Panc1 (cell line): ENCODE measurements at regions not wholly inside any gene's neighbourhood (a gene's known extent, or its start where the extent isn't known, plus 50 kb on each side); places are given as distances from the start of the nearest gene placed in this dataset.

ENCODE experiments used
- ATAC-seq: fragments of 200-7000 bp; cut with Tn5 transposase; 2 replicates; pipeline ENCODE4 v1.9.1; 2020; ENCODE audit warnings: mild to moderate bottlenecking, moderate library complexity
- BruUV-seq: library from RNA; stranded (reverse); fragments of 400-500 nt; replicated peaks from 2 replicates; lab custom pipeline; 2021; lab: Mats Ljungman, UMichigan
- CTCF ChIA-PET: fragments of 300-600 bp; sonication (Branson Sonifier 250); formaldehyde crosslinking; loops from one replicate; lab custom pipeline; 2022; ENCODE audit warnings: antibody characterized with exemption; lab: Charles Lee
- POLR2A ChIA-PET: fragments of 300-600 bp; sonication (Branson Sonifier 250); formaldehyde crosslinking; loops from one replicate; lab custom pipeline; 2022; ENCODE audit warnings: antibody characterized with exemption; lab: Charles Lee
- DNase-seq: peaks from one replicate; pipeline ENCODE4 v3.0.0-alpha.2; 2010; ENCODE audit warnings: low read depth, low spot score
- H3K27ac ChIP-seq: 2 replicates; pipeline ENCODE4 v1.5.1; 2011; ENCODE audit warnings: mild to moderate bottlenecking, low read length, inconsistent platforms
- H3K27me3 ChIP-seq: fragments of 200-500 bp; sonication (Bioruptor generic); 2 replicates; pipeline ENCODE4 v1.6.0; 2014; ENCODE audit warnings: low read length, inconsistent platforms; ENCODE audit not compliant: control insufficient read depth, insufficient read depth
- H3K36me3 ChIP-seq: fragments of 200-500 bp; sonication (Bioruptor generic); 2 replicates; pipeline ENCODE4 v1.5.1; 2014; ENCODE audit warnings: inconsistent platforms, mild to moderate bottlenecking, low read length, moderate library complexity; ENCODE audit not compliant: control insufficient read depth, insufficient read depth
- H3K4me1 ChIP-seq: 2 replicates; pipeline ENCODE4 v1.5.1; 2011; ENCODE audit warnings: inconsistent platforms, mild to moderate bottlenecking, low read length, moderate library complexity; ENCODE audit not compliant: control insufficient read depth, insufficient read depth
- H3K4me3 ChIP-seq, 2 experiments: 2 replicates each; pipeline ENCODE4 v1.5.1; 2011 to 2012; ENCODE audit warnings: low read depth in 2 of 2, low read length in 2 of 2, mild to moderate bottlenecking in 2 of 2, inconsistent platforms in 1 of 2, moderate library complexity in 1 of 2
- H3K9me3 ChIP-seq: fragments of 200-500 bp; sonication (Bioruptor generic); 2 replicates; pipeline ENCODE4 v1.5.1; 2014; ENCODE audit warnings: low read depth, mild to moderate bottlenecking, inconsistent platforms, low read length, moderate library complexity; ENCODE audit not compliant: control insufficient read depth, insufficient read depth
- CTCF ChIP-seq: fragments of 450-650 bp; IDR thresholded peaks from 2 replicates; pipeline ENCODE4 v1.5.1; 2017; ENCODE audit warnings: mild to moderate bottlenecking
- POLR2AphosphoS5 ChIP-seq: IDR thresholded peaks from 2 replicates; pipeline ENCODE4 v1.6.1; 2012; ENCODE audit warnings: mild to moderate bottlenecking, low read depth, low read length, moderate library complexity
- REST ChIP-seq, 2 experiments: IDR thresholded peaks; 2 replicates each; pipeline ENCODE4 v1.6.1; 2011 to 2012; ENCODE audit warnings: low read depth in 2 of 2, control low read depth in 1 of 2, low read length in 1 of 2, mild to moderate bottlenecking in 1 of 2, moderate library complexity in 1 of 2; ENCODE audit not compliant: insufficient read depth in 1 of 2
- SIN3A ChIP-seq: IDR thresholded peaks from 2 replicates; pipeline ENCODE4 v1.6.1; 2012; ENCODE audit warnings: low read depth, mild to moderate bottlenecking, low read length, moderate library complexity, borderline replicate concordance; ENCODE audit not compliant: insufficient read depth
- TCF7L2 ChIP-seq: IDR thresholded peaks from 2 replicates; pipeline ENCODE4 v1.6.1; 2011; ENCODE audit warnings: mild to moderate bottlenecking, low read depth, low read length, inconsistent platforms
- in situ Hi-C: cut with HindIII; loops from 2 replicates; pipeline ENCODE4 v1.10.0; 2016; ENCODE audit warnings: low sequenced_read_pairs, low pct_unique_long_range_greater_than_20kb
- intact Hi-C: fragments of 100-400 bp; cut with micrococcal nuclease; formaldehyde crosslinking; loops from one replicate; pipeline ENCODE4 v1.10.0; 2022; ENCODE audit not compliant: unreplicated experiment

- H3K4me3 ChIP-seq: no peak overlapping the region
- no peaks in the 10 kb centered on the region for H3K36me3 ChIP-seq
- in situ Hi-C loops: no loop called here
- intact Hi-C loops: no loop called here
- no TSS peak for BruUV-seq
- peaks cover 5% of the 10 kb centered on the region; the same call in 1 of the 2 replicates for H3K27me3 ChIP-seq
- no peak overlapping the region for H3K27ac ChIP-seq
- ATAC-seq: no peak
- DNase-seq: no peak
- no peak for TF ChIP-seq SIN3A
- TF ChIP-seq TCF7L2: no peak
- no peak for TF ChIP-seq CTCF
- TF ChIP-seq POLR2AphosphoS5: no peak
- TF ChIP-seq REST (IDR thresholded peaks at IDR 0.05; ENCODE audit: insufficient read depth in 1 of 2, low read depth in 2 of 2, low read length in 1 of 2): no peak
- ChIA-PET CTCF (no interaction called here), POLR2A (no interaction called here)
- H3K9me3 ChIP-seq: no peaks in the 10 kb centered on the region
- H3K4me1 ChIP-seq: no peaks in the 10 kb centered on the region
These were observed 111.1 kb downstream of the TPRA1 start for GRCh38 chr3:127479449-127479848.

- BruUV-seq: no TSS peak
- TF ChIP-seq CTCF (no peak), SIN3A (no peak), REST (IDR thresholded peaks at IDR 0.05; ENCODE audit: insufficient read depth in 1 of 2, low read depth in 2 of 2, low read length in 1 of 2) (no peak), POLR2AphosphoS5 (no peak), TCF7L2 (no peak)
- H3K9me3 ChIP-seq: no peaks in the 10 kb centered on the region
- no peak for ATAC-seq
- in situ Hi-C loops (no loop called here), intact Hi-C loops (no loop called here)
- H3K4me1 ChIP-seq: no peaks in the 10 kb centered on the region
- no peak overlapping the region for H3K27ac ChIP-seq
- peaks cover 5% of the 10 kb centered on the region; the same call in 1 of the 2 replicates for H3K27me3 ChIP-seq
- ChIA-PET POLR2A (no interaction called here), CTCF (no interaction called here)
- no peaks in the 10 kb centered on the region for H3K36me3 ChIP-seq
- H3K4me3 ChIP-seq: no peak overlapping the region
- no peak for DNase-seq
These were observed 111.6 kb downstream of the TPRA1 start for GRCh38 chr3:127478922-127479321.
